ENCODE measurements at regions not wholly inside any gene's neighbourhood (a gene's known extent, or its start where the extent isn't known, plus 50 kb on each side); places are given as distances from the start of the nearest gene placed in this dataset.
"Not testable (repeated sequence)": the region's sequence is repeated elsewhere in the genome, so short reads cannot be mapped to it uniquely, and the experiment has no call there.

DNA sequence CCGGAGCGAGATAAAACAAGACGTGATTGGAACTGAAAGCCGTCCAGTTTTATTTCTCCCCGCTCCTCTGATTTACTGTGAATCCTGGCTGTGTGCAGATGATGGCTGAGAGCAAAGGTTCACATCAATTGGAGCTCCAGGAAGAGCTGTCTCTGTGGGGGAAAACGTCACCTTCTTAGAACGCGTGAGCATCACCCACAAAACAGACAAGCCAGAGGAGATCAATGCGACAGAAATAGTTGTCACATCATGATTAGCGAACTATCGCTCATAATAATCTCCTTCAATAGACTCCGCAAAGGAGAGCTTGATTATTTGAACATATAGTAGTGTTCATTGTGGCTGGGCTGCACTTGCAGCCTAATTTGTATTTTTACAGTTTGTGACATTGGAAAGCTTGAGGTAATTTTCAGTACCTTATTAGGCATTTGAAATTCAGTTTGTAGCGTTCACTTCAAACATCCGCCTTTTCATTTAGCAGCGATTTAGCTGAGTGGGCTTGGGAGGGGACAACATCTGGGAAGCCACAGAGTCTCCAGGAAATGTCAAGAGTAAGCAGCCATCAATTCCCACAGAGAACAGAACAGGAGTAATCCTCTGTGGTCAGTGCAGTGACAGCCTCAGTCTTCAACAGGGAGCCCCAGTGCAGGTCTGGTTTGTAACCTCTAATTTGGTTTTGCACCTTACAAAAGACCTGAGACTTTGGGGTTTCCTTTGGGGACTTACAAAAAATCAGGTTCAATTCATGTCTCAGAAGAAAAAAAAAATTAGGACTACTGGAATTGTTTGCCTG lies 276.8 kb upstream of the PFKP start:
- H3K4me3 ChIP-seq (ENCODE audit: low read length), result no peak overlapping the region
- no peak for TF ChIP-seq ZNF274 (IDR thresholded peaks at IDR 0.05; ENCODE audit: low read depth, low read length)

DNA sequence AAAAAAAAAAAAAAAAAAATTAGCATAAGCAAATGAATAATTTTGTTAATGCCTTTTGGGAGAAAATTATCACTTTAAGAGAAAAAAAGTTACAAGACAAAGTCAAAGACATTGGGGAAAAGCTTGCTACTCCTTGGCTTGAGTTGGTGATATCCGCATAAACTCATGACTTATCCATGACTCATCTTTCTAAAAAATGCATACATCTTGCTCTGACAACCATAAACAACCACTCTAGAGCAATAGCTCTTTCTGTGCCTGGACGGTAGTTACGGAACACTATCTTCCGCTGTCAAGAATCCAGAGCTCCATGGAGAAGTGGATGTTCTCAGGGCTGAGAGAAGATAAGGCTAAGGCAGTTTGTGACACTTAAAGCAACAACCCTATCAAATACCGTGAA lies 281.1 kb upstream of the PFKP start:
- TF ChIP-seq ZNF274 (IDR thresholded peaks at IDR 0.05; ENCODE audit: low read depth, low read length), result no peak
- no peak overlapping the region for H3K4me3 ChIP-seq (ENCODE audit: low read length)

GRCh38 chr10:2784766-2785165 lies 282.6 kb upstream of the PFKP start:
- no peak for TF ChIP-seq ZNF274 (IDR thresholded peaks at IDR 0.05; ENCODE audit: low read depth, low read length)

GRCh38 chr10:2782950-2783349 lies 284.4 kb upstream of the PFKP start:
- no peak overlapping the region for H3K4me3 ChIP-seq (ENCODE audit: low read length)
- no peak for TF ChIP-seq ZNF274 (IDR thresholded peaks at IDR 0.05; ENCODE audit: low read depth, low read length)

More at GRCh38 chr10:2784766-2785165, 282.6 kb upstream of the PFKP start:
- H3K4me3 ChIP-seq (ENCODE audit: low read length), result no peak overlapping the region

DNA sequence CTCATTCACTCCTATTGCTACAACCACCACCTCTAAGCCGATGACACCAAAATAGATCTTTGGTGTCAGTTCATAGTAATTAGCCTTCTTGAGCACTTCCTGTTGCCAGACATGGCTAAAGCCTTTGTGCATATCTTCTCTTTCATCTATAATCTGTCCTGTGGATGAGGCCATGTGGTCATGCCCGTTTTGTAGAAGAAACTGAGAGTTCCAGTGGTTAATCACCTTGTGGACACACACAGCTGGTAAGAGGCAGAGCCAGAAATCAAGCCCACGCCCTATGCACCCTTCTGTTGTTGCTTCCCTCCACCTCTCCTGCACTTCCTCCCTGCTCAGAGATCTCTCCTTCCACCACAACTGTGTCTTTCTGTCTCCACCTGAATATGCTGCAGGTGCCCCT lies 285.1 kb upstream of the PFKP start:
- TF ChIP-seq ZNF274 (IDR thresholded peaks at IDR 0.05; ENCODE audit: low read depth, low read length), result no peak
- H3K4me3 ChIP-seq (ENCODE audit: low read length), result no peak overlapping the region

GRCh38 chr10:2777666-2778355 lies 289.5 kb upstream of the PFKP start:
- no peak for TF ChIP-seq ZNF274 (IDR thresholded peaks at IDR 0.05; ENCODE audit: low read depth, low read length)
- no peak overlapping the region for H3K4me3 ChIP-seq (ENCODE audit: low read length)

DNA sequence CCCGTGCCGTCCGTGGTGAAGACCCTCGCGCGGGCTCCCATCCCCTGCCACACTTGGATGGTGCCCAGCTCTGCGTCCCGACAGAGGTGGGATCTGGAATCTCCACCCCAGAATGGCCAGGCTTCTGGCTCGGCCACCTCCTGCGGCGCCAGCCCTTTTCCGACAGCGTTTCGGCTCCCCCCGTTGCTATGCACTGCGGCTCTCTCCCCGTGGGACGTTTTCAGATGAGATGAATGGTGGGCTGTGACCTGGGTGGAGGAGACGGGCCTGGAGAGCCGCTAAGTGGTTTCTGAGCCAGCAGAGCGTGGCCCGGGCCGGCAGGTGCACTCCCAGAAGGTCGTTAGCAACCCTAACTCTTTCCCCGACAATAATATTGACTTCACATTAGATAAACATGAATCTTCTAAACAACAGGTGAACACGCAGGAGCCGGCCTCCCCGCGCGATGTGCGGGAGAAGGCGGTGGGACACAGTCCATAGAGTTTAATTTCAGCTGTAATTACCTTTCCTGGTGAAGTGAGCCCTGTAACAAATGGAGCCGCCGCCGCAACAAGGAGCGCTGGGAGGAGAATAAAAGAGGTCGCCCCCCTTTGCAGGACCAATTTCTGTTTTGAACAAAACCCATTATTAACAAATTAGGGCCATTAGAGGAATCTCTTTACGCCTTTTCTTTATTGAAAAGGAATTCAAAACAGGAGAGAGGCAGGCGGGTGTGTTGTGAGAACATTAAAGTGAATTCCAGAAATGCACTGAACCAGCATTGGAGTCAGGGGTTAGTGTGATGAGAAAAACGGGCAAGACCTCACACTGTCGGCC lies 294.3 kb upstream of the PFKP start:
- TF ChIP-seq ZNF274 (IDR thresholded peaks at IDR 0.05; ENCODE audit: low read depth, low read length), result no peak
- no peak overlapping the region for H3K4me3 ChIP-seq (ENCODE audit: low read length)

GRCh38 chr10:2772135-2772534 lies 295.2 kb upstream of the PFKP start:
- H3K4me3 ChIP-seq (ENCODE audit: low read length), result no peak overlapping the region
- no peak for TF ChIP-seq ZNF274 (IDR thresholded peaks at IDR 0.05; ENCODE audit: low read depth, low read length)

DNA sequence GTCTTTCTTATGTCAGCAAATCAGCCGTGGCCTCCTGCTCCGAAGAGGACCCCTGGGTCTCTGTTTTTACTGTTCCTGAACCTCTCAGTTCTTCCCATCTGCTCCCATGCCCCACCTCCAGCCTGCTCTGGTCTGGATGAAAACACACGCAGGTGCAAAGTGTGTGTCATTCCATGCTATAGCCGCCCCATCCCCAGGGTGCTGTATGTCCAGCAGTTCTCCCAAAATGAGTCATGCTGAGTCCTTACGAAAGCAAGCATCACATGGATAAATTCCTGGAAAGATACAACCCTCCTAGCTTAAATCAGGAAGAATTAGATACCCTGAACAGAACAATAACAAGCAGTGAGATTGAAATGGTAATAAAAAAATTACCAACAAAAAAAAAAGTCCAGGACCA lies 300.1 kb upstream of the PFKP start:
- H3K4me3 ChIP-seq (ENCODE audit: low read length), result not testable (repeated sequence)

- no peak overlapping the region for H3K4me3 ChIP-seq (ENCODE audit: low read length)
- no peak for TF ChIP-seq ZNF274 (IDR thresholded peaks at IDR 0.05; ENCODE audit: low read depth, low read length)
Measured at GRCh38 chr10:2761971-2762370, 305.4 kb upstream of the PFKP start.

GRCh38 chr10:2761311-2761710 lies 306.0 kb upstream of the PFKP start:
- no peak overlapping the region for H3K4me3 ChIP-seq (ENCODE audit: low read length)
- no peak for TF ChIP-seq ZNF274 (IDR thresholded peaks at IDR 0.05; ENCODE audit: low read depth, low read length)

DNA sequence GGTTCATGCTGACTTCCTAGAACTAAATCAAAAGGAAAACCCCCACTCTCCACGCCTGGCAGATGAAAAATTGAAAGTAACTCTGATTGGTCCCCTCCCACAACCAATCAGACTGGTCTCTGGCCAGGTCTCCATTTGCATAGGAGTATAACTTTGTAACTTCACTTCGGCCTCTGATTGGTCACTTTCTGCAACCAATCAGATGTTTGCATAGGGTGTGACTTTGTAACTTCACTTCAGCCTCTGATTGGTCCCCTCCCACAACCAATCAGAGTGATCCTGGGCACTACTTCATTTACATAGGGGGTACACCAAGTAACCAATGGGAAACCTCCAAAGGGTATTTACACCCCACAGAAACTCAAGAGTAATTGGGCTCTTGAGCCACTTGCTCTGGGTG lies 306.6 kb upstream of the PFKP start:
- H3K4me3 ChIP-seq (ENCODE audit: low read length), result no peak overlapping the region
- no peak for TF ChIP-seq ZNF274 (IDR thresholded peaks at IDR 0.05; ENCODE audit: low read depth, low read length)

- H3K4me3 ChIP-seq (ENCODE audit: low read length), result no peak overlapping the region
- TF ChIP-seq ZNF274 (IDR thresholded peaks at IDR 0.05; ENCODE audit: low read depth, low read length), result no peak
Measured at GRCh38 chr10:2759233-2759632, 308.1 kb upstream of the PFKP start.

DNA sequence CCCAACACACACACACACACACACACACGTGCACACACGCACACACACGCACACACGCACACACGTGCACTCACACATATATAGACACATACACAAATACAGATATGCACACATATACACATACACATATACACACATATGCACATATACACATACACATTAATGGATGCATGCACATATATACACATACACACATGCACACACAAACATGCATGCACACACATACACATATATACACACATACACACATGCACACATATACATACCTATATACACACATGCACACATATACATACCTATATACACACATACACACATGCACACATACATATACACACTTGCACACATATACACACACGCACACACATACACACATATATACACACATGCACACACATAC lies 312.4 kb upstream of the PFKP start:
- no peak overlapping the region for H3K4me3 ChIP-seq (ENCODE audit: low read length)
- no peak for TF ChIP-seq ZNF274 (IDR thresholded peaks at IDR 0.05; ENCODE audit: low read depth, low read length)

GRCh38 chr10:2748287-2748686 lies 319.1 kb upstream of the PFKP start:
- no peak for TF ChIP-seq ZNF274 (IDR thresholded peaks at IDR 0.05; ENCODE audit: low read depth, low read length)
- no peak overlapping the region for H3K4me3 ChIP-seq (ENCODE audit: low read length)

Data from GM08714 (cell line).